ENCODE measurements at regions not wholly inside any gene's neighbourhood (a gene's known extent, or its start where the extent isn't known, plus 50 kb on each side); places are given as distances from the start of the nearest gene placed in this dataset.

- Histone ChIP-seq H3K4me1 (ENCODE audit: control insufficient read depth in 1 of 2, insufficient read depth in 2 of 2, low read length in 2 of 2) (peaks cover 15% of the 10 kb centered on the region in 2 donors), H3K27me3 (ENCODE audit: control insufficient read depth in 1 of 2, insufficient read depth in 2 of 2, low read length in 2 of 2) (no peaks in the 10 kb centered on the region), H3K4me3 (ENCODE audit: low read depth in 1 of 2, low read length in 2 of 2) (no peak overlapping the region), H3K27ac (ENCODE audit: low read depth, low read length) (no peak overlapping the region), H3K36me3 (ENCODE audit: control insufficient read depth in 1 of 2, insufficient read depth in 2 of 2, low read length in 2 of 2) (no peaks in the 10 kb centered on the region), H3K9me3 (ENCODE audit: control insufficient read depth in 1 of 2, low read length in 2 of 2) (no peaks in the 10 kb centered on the region), H3K9ac (ENCODE audit: low read depth in 1 of 2, low read length in 2 of 2) (no peak overlapping the region)
Observed at GRCh38 chr3:40976241-40976640, 223.1 kb upstream of the CTNNB1 start.

DNA sequence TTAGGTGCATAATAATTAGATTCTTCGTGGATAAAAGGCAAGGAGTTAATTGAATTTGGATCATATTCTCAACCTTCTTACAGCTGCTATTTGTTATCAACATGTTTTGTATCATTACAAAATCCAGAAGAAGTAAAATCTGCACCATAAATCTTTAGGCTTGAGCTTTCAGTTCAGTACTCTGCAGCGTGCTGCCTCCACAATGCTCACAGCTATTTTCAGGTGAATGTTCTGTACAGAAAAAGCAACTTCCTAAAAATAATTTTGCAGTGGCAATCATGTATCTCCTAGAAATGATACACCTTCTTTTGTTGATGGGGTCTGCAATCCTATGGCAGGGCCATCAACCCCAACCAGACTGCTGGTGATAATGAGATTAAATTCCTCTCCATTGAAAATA, 220.9 kb upstream of the CTNNB1 start:
- H3K27me3 ChIP-seq (ENCODE audit: control insufficient read depth in 1 of 2, insufficient read depth in 2 of 2, low read length in 2 of 2) = no peaks in the 10 kb centered on the region

GRCh38 chr3:40979962-40980361, 219.3 kb upstream of the CTNNB1 start:
- Histone ChIP-seq H3K9me3 (ENCODE audit: control insufficient read depth in 1 of 2, low read length in 2 of 2) (no peaks in the 10 kb centered on the region), H3K27me3 (ENCODE audit: control insufficient read depth in 1 of 2, insufficient read depth in 2 of 2, low read length in 2 of 2) (no peaks in the 10 kb centered on the region), H3K9ac (ENCODE audit: low read depth in 1 of 2, low read length in 2 of 2) (no peak overlapping the region), H3K4me3 (ENCODE audit: low read depth in 1 of 2, low read length in 2 of 2) (no peak overlapping the region), H3K36me3 (ENCODE audit: control insufficient read depth in 1 of 2, insufficient read depth in 2 of 2, low read length in 2 of 2) (no peaks in the 10 kb centered on the region), H3K4me1 (ENCODE audit: control insufficient read depth in 1 of 2, insufficient read depth in 2 of 2, low read length in 2 of 2) (no peaks in the 10 kb centered on the region), H3K27ac (ENCODE audit: low read depth, low read length) (no peak overlapping the region)

More for the DNA sequence above, 220.9 kb upstream of the CTNNB1 start:
- H3K4me3 ChIP-seq (ENCODE audit: low read depth in 1 of 2, low read length in 2 of 2) = no peak overlapping the region
- no peak overlapping the region for H3K27ac ChIP-seq (ENCODE audit: low read depth, low read length)
- no peaks in the 10 kb centered on the region for H3K9me3 ChIP-seq (ENCODE audit: control insufficient read depth in 1 of 2, low read length in 2 of 2)
- no peaks in the 10 kb centered on the region for H3K4me1 ChIP-seq (ENCODE audit: control insufficient read depth in 1 of 2, insufficient read depth in 2 of 2, low read length in 2 of 2)
- H3K36me3 ChIP-seq (ENCODE audit: control insufficient read depth in 1 of 2, insufficient read depth in 2 of 2, low read length in 2 of 2) = no peaks in the 10 kb centered on the region
- H3K9ac ChIP-seq (ENCODE audit: low read depth in 1 of 2, low read length in 2 of 2) = no peak overlapping the region

DNA sequence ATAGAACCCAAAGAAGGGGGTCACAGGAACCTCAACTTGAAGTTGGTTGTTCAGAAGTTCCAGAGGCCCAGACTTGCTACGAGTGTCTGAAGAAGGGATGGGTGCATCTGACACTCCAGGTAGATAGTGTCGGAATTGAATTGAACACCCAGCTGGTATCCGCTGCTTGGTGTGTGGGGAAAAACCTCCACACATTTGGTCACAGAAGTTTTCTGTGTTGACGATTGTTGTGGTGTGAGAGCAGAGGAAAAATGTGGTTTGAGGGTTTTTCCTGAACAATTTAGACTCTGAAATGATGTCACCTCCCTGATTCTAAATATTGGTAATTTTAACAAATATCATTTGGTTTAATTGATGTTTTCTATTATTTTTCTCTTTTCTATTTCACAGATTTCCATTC, 218.8 kb upstream of the CTNNB1 start:
- Histone ChIP-seq H3K36me3 (ENCODE audit: control insufficient read depth in 1 of 2, insufficient read depth in 2 of 2, low read length in 2 of 2) (no peaks in the 10 kb centered on the region), H3K27me3 (ENCODE audit: control insufficient read depth in 1 of 2, insufficient read depth in 2 of 2, low read length in 2 of 2) (no peaks in the 10 kb centered on the region), H3K9me3 (ENCODE audit: control insufficient read depth in 1 of 2, low read length in 2 of 2) (no peaks in the 10 kb centered on the region), H3K4me1 (ENCODE audit: control insufficient read depth in 1 of 2, insufficient read depth in 2 of 2, low read length in 2 of 2) (no peaks in the 10 kb centered on the region), H3K9ac (ENCODE audit: low read depth in 1 of 2, low read length in 2 of 2) (no peak overlapping the region), H3K27ac (ENCODE audit: low read depth, low read length) (no peak overlapping the region), H3K4me3 (ENCODE audit: low read depth in 1 of 2, low read length in 2 of 2) (no peak overlapping the region)

DNA sequence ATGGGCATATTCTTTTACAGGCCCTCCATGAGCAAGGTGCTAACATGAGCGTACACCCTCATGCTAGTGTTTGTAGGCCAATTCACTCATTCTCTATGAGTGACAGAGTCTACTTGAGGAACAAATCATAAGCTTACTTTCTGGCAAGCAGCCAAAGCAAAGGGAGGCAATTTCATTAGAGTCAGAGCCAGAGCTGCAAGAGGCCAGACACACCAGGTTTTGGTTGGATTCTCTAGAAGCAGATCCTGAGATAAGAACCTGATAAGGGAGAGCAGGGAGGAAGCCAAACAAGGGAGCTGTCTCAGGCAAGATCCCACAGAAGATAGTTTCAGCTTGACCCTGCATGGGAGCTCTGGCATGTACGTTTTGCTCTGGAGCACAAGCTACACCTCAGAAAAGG, 214.1 kb upstream of the CTNNB1 start:
- no peaks in the 10 kb centered on the region for H3K9me3 ChIP-seq (ENCODE audit: control insufficient read depth in 1 of 2, low read length in 2 of 2)
- no peak overlapping the region for H3K9ac ChIP-seq (ENCODE audit: low read depth in 1 of 2, low read length in 2 of 2)
- no peaks in the 10 kb centered on the region for H3K27me3 ChIP-seq (ENCODE audit: control insufficient read depth in 1 of 2, insufficient read depth in 2 of 2, low read length in 2 of 2)
- H3K36me3 ChIP-seq (ENCODE audit: control insufficient read depth in 1 of 2, insufficient read depth in 2 of 2, low read length in 2 of 2) = no peaks in the 10 kb centered on the region
- no peaks in the 10 kb centered on the region for H3K4me1 ChIP-seq (ENCODE audit: control insufficient read depth in 1 of 2, insufficient read depth in 2 of 2, low read length in 2 of 2)
- no peak overlapping the region for H3K4me3 ChIP-seq (ENCODE audit: low read depth in 1 of 2, low read length in 2 of 2)
- no peak overlapping the region for H3K27ac ChIP-seq (ENCODE audit: low read depth, low read length)

DNA sequence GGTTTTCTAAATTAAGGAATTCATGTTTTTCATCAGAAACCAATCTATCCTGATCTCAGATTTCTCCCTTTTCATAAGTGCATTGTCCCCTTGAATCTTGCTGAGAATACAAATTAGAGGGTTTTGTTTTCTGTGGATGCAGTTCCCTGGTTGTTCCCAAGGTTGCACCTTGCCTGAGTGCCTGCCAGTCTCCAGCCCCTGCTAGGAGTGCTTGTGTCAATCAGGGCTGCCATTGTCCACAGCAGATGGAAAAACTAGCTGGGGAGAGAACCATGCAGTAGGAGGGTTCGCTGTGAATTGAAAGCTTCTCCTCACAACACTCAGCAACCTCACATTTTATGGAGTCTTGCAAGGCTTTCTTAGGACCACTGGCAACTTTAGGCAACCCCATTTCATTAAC, 210.8 kb upstream of the CTNNB1 start:
- Histone ChIP-seq H3K9me3 (ENCODE audit: control insufficient read depth in 1 of 2, low read length in 2 of 2) (no peaks in the 10 kb centered on the region), H3K4me1 (ENCODE audit: control insufficient read depth in 1 of 2, insufficient read depth in 2 of 2, low read length in 2 of 2) (no peaks in the 10 kb centered on the region), H3K36me3 (ENCODE audit: control insufficient read depth in 1 of 2, insufficient read depth in 2 of 2, low read length in 2 of 2) (no peaks in the 10 kb centered on the region), H3K4me3 (ENCODE audit: low read depth in 1 of 2, low read length in 2 of 2) (no peak overlapping the region), H3K27ac (ENCODE audit: low read depth, low read length) (no peak overlapping the region), H3K9ac (ENCODE audit: low read depth in 1 of 2, low read length in 2 of 2) (no peak overlapping the region), H3K27me3 (ENCODE audit: control insufficient read depth in 1 of 2, insufficient read depth in 2 of 2, low read length in 2 of 2) (no peaks in the 10 kb centered on the region)

- Histone ChIP-seq H3K27me3 (ENCODE audit: control insufficient read depth in 1 of 2, insufficient read depth in 2 of 2, low read length in 2 of 2) (no peaks in the 10 kb centered on the region), H3K4me1 (ENCODE audit: control insufficient read depth in 1 of 2, insufficient read depth in 2 of 2, low read length in 2 of 2) (no peaks in the 10 kb centered on the region), H3K9me3 (ENCODE audit: control insufficient read depth in 1 of 2, low read length in 2 of 2) (no peaks in the 10 kb centered on the region), H3K36me3 (ENCODE audit: control insufficient read depth in 1 of 2, insufficient read depth in 2 of 2, low read length in 2 of 2) (no peaks in the 10 kb centered on the region), H3K4me3 (ENCODE audit: low read depth in 1 of 2, low read length in 2 of 2) (no peak overlapping the region), H3K27ac (ENCODE audit: low read depth, low read length) (no peak overlapping the region), H3K9ac (ENCODE audit: low read depth in 1 of 2, low read length in 2 of 2) (no peak overlapping the region)
Observed at GRCh38 chr3:40989141-40990061, 209.9 kb upstream of the CTNNB1 start.

GRCh38 chr3:40990062-40990456, 209.2 kb upstream of the CTNNB1 start:
- Histone ChIP-seq H3K9me3 (ENCODE audit: control insufficient read depth in 1 of 2, low read length in 2 of 2) (no peaks in the 10 kb centered on the region), H3K27ac (ENCODE audit: low read depth, low read length) (no peak overlapping the region), H3K9ac (ENCODE audit: low read depth in 1 of 2, low read length in 2 of 2) (no peak overlapping the region), H3K4me3 (ENCODE audit: low read depth in 1 of 2, low read length in 2 of 2) (no peak overlapping the region), H3K27me3 (ENCODE audit: control insufficient read depth in 1 of 2, insufficient read depth in 2 of 2, low read length in 2 of 2) (no peaks in the 10 kb centered on the region), H3K4me1 (ENCODE audit: control insufficient read depth in 1 of 2, insufficient read depth in 2 of 2, low read length in 2 of 2) (no peaks in the 10 kb centered on the region), H3K36me3 (ENCODE audit: control insufficient read depth in 1 of 2, insufficient read depth in 2 of 2, low read length in 2 of 2) (no peaks in the 10 kb centered on the region)

- Histone ChIP-seq H3K9ac (ENCODE audit: low read depth in 1 of 2, low read length in 2 of 2) (no peak overlapping the region), H3K27me3 (ENCODE audit: control insufficient read depth in 1 of 2, insufficient read depth in 2 of 2, low read length in 2 of 2) (no peaks in the 10 kb centered on the region), H3K4me1 (ENCODE audit: control insufficient read depth in 1 of 2, insufficient read depth in 2 of 2, low read length in 2 of 2) (no peaks in the 10 kb centered on the region), H3K27ac (ENCODE audit: low read depth, low read length) (no peak overlapping the region), H3K4me3 (ENCODE audit: low read depth in 1 of 2, low read length in 2 of 2) (no peak overlapping the region), H3K9me3 (ENCODE audit: control insufficient read depth in 1 of 2, low read length in 2 of 2) (no peaks in the 10 kb centered on the region), H3K36me3 (ENCODE audit: control insufficient read depth in 1 of 2, insufficient read depth in 2 of 2, low read length in 2 of 2) (no peaks in the 10 kb centered on the region)
Observed at GRCh38 chr3:40992023-40992422, 207.3 kb upstream of the CTNNB1 start.

DNA sequence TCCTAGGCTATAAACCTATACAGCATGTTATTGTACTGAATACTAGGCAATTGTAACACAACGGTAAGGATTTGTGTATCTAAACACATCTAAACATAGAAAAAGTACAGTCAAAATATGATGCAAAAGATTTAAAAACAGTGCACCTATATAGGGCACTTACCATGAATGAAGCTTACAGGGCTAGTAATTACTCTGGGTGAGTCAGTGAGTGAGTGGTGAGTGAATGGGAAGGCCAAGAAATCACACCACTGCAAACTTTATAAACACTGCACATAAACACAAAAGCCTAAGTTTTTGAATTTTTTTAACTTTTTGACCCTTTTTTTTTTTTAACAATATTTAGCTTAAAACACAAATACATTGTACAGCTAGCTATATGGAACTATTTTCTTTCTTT, 204.7 kb upstream of the CTNNB1 start:
- Histone ChIP-seq H3K4me3 (ENCODE audit: low read depth in 1 of 2, low read length in 2 of 2) (no peak overlapping the region), H3K4me1 (ENCODE audit: control insufficient read depth in 1 of 2, insufficient read depth in 2 of 2, low read length in 2 of 2) (no peaks in the 10 kb centered on the region), H3K27ac (ENCODE audit: low read depth, low read length) (no peak overlapping the region), H3K9me3 (ENCODE audit: control insufficient read depth in 1 of 2, low read length in 2 of 2) (no peaks in the 10 kb centered on the region), H3K27me3 (ENCODE audit: control insufficient read depth in 1 of 2, insufficient read depth in 2 of 2, low read length in 2 of 2) (no peaks in the 10 kb centered on the region), H3K36me3 (ENCODE audit: control insufficient read depth in 1 of 2, insufficient read depth in 2 of 2, low read length in 2 of 2) (no peaks in the 10 kb centered on the region), H3K9ac (ENCODE audit: low read depth in 1 of 2, low read length in 2 of 2) (no peak overlapping the region)
